HG03280 (cell line): ENCODE measurements at regions not wholly inside any gene's neighbourhood (a gene's known extent, or its start where the extent isn't known, plus 50 kb on each side); places are given as distances from the start of the nearest gene placed in this dataset.

Experiments
- ATAC-seq: cut with Tn5 transposase; IDR thresholded peaks from one replicate; pipeline ENCODE4 v1.9.1; 2021; ENCODE audit warnings: mild to moderate bottlenecking, moderate library complexity; ENCODE audit not compliant: unreplicated experiment

GRCh38 chr3:41125258-41125657, 74.0 kb upstream of the CTNNB1 start:
- ATAC-seq, result no peak

GRCh38 chr3:41126472-41126871, 72.8 kb upstream of the CTNNB1 start:
- no peak for ATAC-seq

- no peak for ATAC-seq
Measured at GRCh38 chr3:41126961-41127360, 72.3 kb upstream of the CTNNB1 start.

GRCh38 chr3:41127414-41127813, 71.9 kb upstream of the CTNNB1 start:
- no peak for ATAC-seq

GRCh38 chr3:41129731-41130130, 69.6 kb upstream of the CTNNB1 start:
- ATAC-seq, result no peak

- ATAC-seq, result no peak
Measured at GRCh38 chr3:41131224-41131623, 68.1 kb upstream of the CTNNB1 start.

- no peak for ATAC-seq
Measured at GRCh38 chr3:41137686-41138111, 61.6 kb upstream of the CTNNB1 start.

- no peak for ATAC-seq
Measured at GRCh38 chr3:41138146-41138545, 61.2 kb upstream of the CTNNB1 start.

- no peak for ATAC-seq
Measured at GRCh38 chr3:41138601-41139000, 60.7 kb upstream of the CTNNB1 start.

- ATAC-seq, result no peak
Measured at GRCh38 chr3:41140242-41140641, 59.1 kb upstream of the CTNNB1 start.

- ATAC-seq, result no peak
Measured at GRCh38 chr3:41141433-41142167, 57.7 kb upstream of the CTNNB1 start.

- ATAC-seq, result no peak
Measured at GRCh38 chr3:41143421-41144031, 55.8 kb upstream of the CTNNB1 start.

GRCh38 chr3:41144631-41145030, 54.7 kb upstream of the CTNNB1 start:
- no peak for ATAC-seq

GRCh38 chr3:41148478-41148877, 50.8 kb upstream of the CTNNB1 start:
- ATAC-seq, result no peak

GRCh38 chr3:41148901-41149300, 50.4 kb upstream of the CTNNB1 start:
- ATAC-seq, result no peak
